Ishikawa (cell line): ENCODE measurements at regions not wholly inside any gene's neighbourhood (a gene's known extent, or its start where the extent isn't known, plus 50 kb on each side); places are given as distances from the start of the nearest gene placed in this dataset.

Source experiments
- CEBPB ChIP-seq: IDR thresholded peaks from 2 replicates; pipeline ENCODE4 v1.6.1; 2012
- EGR1 ChIP-seq: IDR thresholded peaks from 2 replicates; pipeline ENCODE4 v1.6.1; 2012
- NFIC ChIP-seq: IDR thresholded peaks from 2 replicates; pipeline ENCODE4 v1.6.1; 2012
- RAD21 ChIP-seq: IDR thresholded peaks from 2 replicates; pipeline ENCODE4 v1.6.1; 2012; ENCODE audit warnings: low read depth
- TCF12 ChIP-seq: IDR thresholded peaks from 2 replicates; pipeline ENCODE4 v1.6.1; 2012; ENCODE audit warnings: low read depth
- TEAD4 ChIP-seq: IDR thresholded peaks from 2 replicates; pipeline ENCODE4 v1.6.1; 2012
- YY1 ChIP-seq: IDR thresholded peaks from 2 replicates; pipeline ENCODE4 v1.6.1; 2012; ENCODE audit warnings: low read depth
- ZBTB7A ChIP-seq: IDR thresholded peaks from 2 replicates; pipeline ENCODE4 v1.6.1; 2012; ENCODE audit warnings: low read depth

DNA sequence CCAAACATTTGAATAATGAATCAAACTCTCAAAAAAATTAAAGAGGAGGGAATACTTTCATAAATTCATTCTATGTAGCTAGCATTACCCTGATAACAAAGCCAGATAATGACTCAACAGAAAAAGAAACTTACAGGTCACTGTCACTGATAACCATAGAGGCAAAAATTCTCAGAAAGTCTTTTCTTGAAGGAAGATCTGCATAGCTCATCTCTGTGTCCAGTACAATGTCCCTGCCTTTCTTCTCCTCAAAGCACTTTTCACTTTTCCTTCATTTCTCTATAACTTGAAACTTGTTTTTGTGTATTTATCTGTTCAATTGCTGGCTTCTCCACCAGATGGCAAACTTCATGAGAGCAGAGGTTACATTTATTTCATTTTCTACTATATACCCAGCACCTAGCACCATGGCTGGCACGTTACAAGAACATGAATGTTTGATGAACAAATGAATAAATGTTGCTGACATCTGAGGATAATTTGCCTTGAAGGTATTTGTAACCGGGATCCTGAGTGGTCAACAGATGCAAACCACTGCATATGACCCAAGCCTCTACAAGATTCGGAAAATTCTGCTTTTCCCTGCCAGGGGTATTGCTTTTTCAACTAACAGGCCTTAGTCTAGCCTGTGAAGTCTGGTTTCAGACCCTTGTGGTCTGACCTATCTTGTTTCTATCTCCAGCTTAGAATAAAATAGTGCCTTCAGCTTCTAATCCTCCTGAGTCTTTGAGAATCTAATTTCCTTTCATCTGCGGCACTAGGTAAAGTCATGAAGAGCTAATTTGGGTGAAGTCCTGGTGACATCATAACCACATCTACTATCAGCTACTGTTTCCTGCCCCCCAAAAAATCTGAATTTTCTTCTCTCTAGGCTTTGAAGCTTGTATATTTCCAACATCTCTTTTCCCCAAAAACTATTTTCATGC is 52.5 kb upstream of the ANTXR2 start:
- no peak for TF ChIP-seq NFIC
- 0 out of 2 replicates have a peak, but pooled peaks have one; percentile 7 for TF ChIP-seq RAD21

- TF ChIP-seq ZBTB7A (no peak), TCF12 (no peak), YY1 (no peak), TEAD4 (no peak), CEBPB (no peak), EGR1 (no peak)
Observed at GRCh38 chr4:80124246-80125211, 51.5 kb upstream of the ANTXR2 start.
